H1 (cell line): ENCODE measurements at regions not wholly inside any gene's neighbourhood (a gene's known extent, or its start where the extent isn't known, plus 50 kb on each side); places are given as distances from the start of the nearest gene placed in this dataset.

Experiments
- EZH2 ChIP-seq: fragments of 200-600 bp; sonication (generic); IDR thresholded peaks from 2 replicates; pipeline ENCODE4 v1.7.1; 2012; ENCODE audit warnings: low read depth, mild to moderate bottlenecking, moderate library complexity, low read length, inconsistent platforms; ENCODE audit not compliant: severe bottlenecking
- GABPA ChIP-seq: IDR thresholded peaks from 2 replicates; pipeline ENCODE4 v1.6.1; 2011; ENCODE audit warnings: mild to moderate bottlenecking, low read length, moderate library complexity, borderline replicate concordance; ENCODE audit not compliant: insufficient read depth
- JUND ChIP-seq: IDR thresholded peaks from 2 replicates; pipeline ENCODE4 v1.6.1; 2011; ENCODE audit warnings: mild to moderate bottlenecking, improper control_type of control experiment, low read length
- SIX5 ChIP-seq: IDR thresholded peaks from 2 replicates; pipeline ENCODE4 v1.6.1; 2011; ENCODE audit warnings: mild to moderate bottlenecking, low read depth, low read length
- SP1 ChIP-seq: IDR thresholded peaks from 2 replicates; pipeline ENCODE4 v1.6.1; 2011; ENCODE audit warnings: low read depth, low read length
- TAF1 ChIP-seq: IDR thresholded peaks from 2 replicates; pipeline ENCODE4 v1.6.1; 2011; ENCODE audit warnings: mild to moderate bottlenecking, low read depth, low read length
- YY1 ChIP-seq: IDR thresholded peaks from 2 replicates; pipeline ENCODE4 v1.6.1; 2011; ENCODE audit warnings: low read depth, mild to moderate bottlenecking, low read length
- ZNF274 ChIP-seq: IDR thresholded peaks from 2 replicates; pipeline ENCODE4 v1.7.0; 2012; ENCODE audit warnings: low read length, borderline replicate concordance; ENCODE audit errors: extremely low read depth
- TF ChIP-seq, protein P1 (sequence below), 3 experiments: IDR thresholded peaks; 1 replicate in 2 of 3; 2 replicates in 1 of 3; pipeline versions ENCODE4 v1.5.1 to v1.6.1; 2011; ENCODE audit warnings: low read length in 3 of 3, mild to moderate bottlenecking in 3 of 3, inconsistent platforms in 2 of 3, low read depth in 1 of 3, moderate library complexity in 1 of 3; ENCODE audit not compliant: insufficient read depth in 1 of 3; ENCODE audit errors: control extremely low read depth in 1 of 3
- TF ChIP-seq, protein P2 (sequence below): IDR thresholded peaks from 2 replicates; pipeline ENCODE4 v1.6.1; 2012; ENCODE audit warnings: inconsistent platforms

DNA sequence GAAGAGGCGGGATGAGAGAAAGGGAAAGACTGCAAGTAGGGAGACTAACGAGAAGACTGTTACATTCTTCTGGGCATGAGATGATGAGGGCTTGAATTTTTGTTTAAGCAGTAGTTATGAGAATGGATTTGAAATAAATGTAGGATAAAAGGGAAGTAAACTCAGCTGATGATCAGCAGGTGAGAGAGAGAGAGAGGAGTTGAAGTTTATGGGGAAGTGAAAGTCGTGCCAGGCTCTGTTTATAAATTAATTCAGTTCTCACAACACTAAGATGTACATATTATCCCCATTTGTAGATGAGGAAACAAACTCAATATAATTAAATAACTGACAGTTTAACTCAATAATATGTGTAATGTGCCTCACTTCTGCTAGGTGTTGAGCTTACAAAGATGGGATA is 170.0 kb upstream of the RMST start:
- TF ChIP-seq TAF1 (no peak), EZH2 (no peak), ZNF274 (no peak), YY1 (no peak), GABPA (no peak), JUND (no peak), SIX5 (no peak), SP1 (no peak)
- TF ChIP-seq, protein P1, sequence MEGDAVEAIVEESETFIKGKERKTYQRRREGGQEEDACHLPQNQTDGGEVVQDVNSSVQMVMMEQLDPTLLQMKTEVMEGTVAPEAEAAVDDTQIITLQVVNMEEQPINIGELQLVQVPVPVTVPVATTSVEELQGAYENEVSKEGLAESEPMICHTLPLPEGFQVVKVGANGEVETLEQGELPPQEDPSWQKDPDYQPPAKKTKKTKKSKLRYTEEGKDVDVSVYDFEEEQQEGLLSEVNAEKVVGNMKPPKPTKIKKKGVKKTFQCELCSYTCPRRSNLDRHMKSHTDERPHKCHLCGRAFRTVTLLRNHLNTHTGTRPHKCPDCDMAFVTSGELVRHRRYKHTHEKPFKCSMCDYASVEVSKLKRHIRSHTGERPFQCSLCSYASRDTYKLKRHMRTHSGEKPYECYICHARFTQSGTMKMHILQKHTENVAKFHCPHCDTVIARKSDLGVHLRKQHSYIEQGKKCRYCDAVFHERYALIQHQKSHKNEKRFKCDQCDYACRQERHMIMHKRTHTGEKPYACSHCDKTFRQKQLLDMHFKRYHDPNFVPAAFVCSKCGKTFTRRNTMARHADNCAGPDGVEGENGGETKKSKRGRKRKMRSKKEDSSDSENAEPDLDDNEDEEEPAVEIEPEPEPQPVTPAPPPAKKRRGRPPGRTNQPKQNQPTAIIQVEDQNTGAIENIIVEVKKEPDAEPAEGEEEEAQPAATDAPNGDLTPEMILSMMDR (IDR thresholded peaks at IDR 0.05; ENCODE audit: control extremely low read depth in 1 of 3, insufficient read depth in 1 of 3, low read depth in 1 of 3, low read length in 3 of 3) = no peak
- TF ChIP-seq, protein P2, sequence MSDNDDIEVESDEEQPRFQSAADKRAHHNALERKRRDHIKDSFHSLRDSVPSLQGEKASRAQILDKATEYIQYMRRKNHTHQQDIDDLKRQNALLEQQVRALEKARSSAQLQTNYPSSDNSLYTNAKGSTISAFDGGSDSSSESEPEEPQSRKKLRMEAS = no peak
